ENCODE measurements at regions not wholly inside any gene's neighbourhood (a gene's known extent, or its start where the extent isn't known, plus 50 kb on each side); places are given as distances from the start of the nearest gene placed in this dataset.

GRCh38 chr20:21575981-21576740 is 62.3 kb upstream of the NKX2-2 start:
- no peak for DNase-seq (ENCODE audit: low spot score)
- no peak overlapping the region for H3K4me3 Mint-ChIP-seq
- no peaks in the 10 kb centered on the region for H3K36me3 ChIP-seq
- H3K4me1 ChIP-seq, result no peaks in the 10 kb centered on the region
- no peaks in the 10 kb centered on the region for H3F3A ChIP-seq (ENCODE audit: low read depth)
- no peaks in the 10 kb centered on the region for H4K20me1 ChIP-seq (ENCODE audit: low read depth)
- no peaks in the 10 kb centered on the region for H3K79me2 ChIP-seq (ENCODE audit: low read depth)
- H2AFZ ChIP-seq (replicated peaks), result no peak overlapping the region
- no peaks in the 10 kb centered on the region for H3K9me3 ChIP-seq (ENCODE audit: low read depth)
- no peak overlapping the region for H3K9ac ChIP-seq
- peaks cover 19% of the 10 kb centered on the region for H3K27me3 Mint-ChIP-seq (ENCODE audit: insufficient read depth, low read depth)
- TF ChIP-seq EZH2 (IDR thresholded peaks at IDR 0.05) (no peak), CTCF (IDR thresholded peaks at IDR 0.05) (no peak), EZH2phosphoT487 (IDR thresholded peaks at IDR 0.05) (no peak)
- no peak overlapping the region for H3K27ac ChIP-seq
- H3K4me1 Mint-ChIP-seq, result no peaks in the 10 kb centered on the region
- H3K27ac Mint-ChIP-seq, result no peak overlapping the region
- H3K9me3 Mint-ChIP-seq, result no peaks in the 10 kb centered on the region
- no peak overlapping the region for H3K4me2 ChIP-seq
- no peaks in the 10 kb centered on the region for H3K36me3 Mint-ChIP-seq
- H3K27me3 ChIP-seq, result peaks cover 26% of the 10 kb centered on the region
- H3K4me3 ChIP-seq, result no peak overlapping the region

- no peaks in the 10 kb centered on the region for H3K36me3 Mint-ChIP-seq
- Histone ChIP-seq H3K4me1 (no peaks in the 10 kb centered on the region), H3K4me3 (no peak overlapping the region), H3K27me3 (peaks cover 31% of the 10 kb centered on the region), H3K27ac (no peak overlapping the region), H2AFZ (replicated peaks) (no peak overlapping the region), H4K20me1 (ENCODE audit: low read depth) (no peaks in the 10 kb centered on the region), H3K9ac (no peak overlapping the region), H3K79me2 (ENCODE audit: low read depth) (no peaks in the 10 kb centered on the region), H3K36me3 (no peaks in the 10 kb centered on the region), H3K9me3 (ENCODE audit: low read depth) (no peaks in the 10 kb centered on the region), H3F3A (ENCODE audit: low read depth) (no peaks in the 10 kb centered on the region), H3K4me2 (no peak overlapping the region)
- DNase-seq (ENCODE audit: low spot score), result no peak
- no peaks in the 10 kb centered on the region for H3K4me1 Mint-ChIP-seq
- TF ChIP-seq EZH2phosphoT487 (IDR thresholded peaks at IDR 0.05) (no peak), EZH2 (IDR thresholded peaks at IDR 0.05) (no peak), CTCF (IDR thresholded peaks at IDR 0.05) (no peak)
- peaks cover 13% of the 10 kb centered on the region for H3K27me3 Mint-ChIP-seq (ENCODE audit: insufficient read depth, low read depth)
- H3K9me3 Mint-ChIP-seq, result no peaks in the 10 kb centered on the region
- H3K4me3 Mint-ChIP-seq, result no peak overlapping the region
- H3K27ac Mint-ChIP-seq, result no peak overlapping the region
Measured at GRCh38 chr20:21575167-21575566, 61.3 kb upstream of the NKX2-2 start.

- Histone ChIP-seq H3K9me3 (ENCODE audit: low read depth) (no peaks in the 10 kb centered on the region), H2AFZ (replicated peaks) (no peak overlapping the region), H3K36me3 (no peaks in the 10 kb centered on the region), H3K4me3 (no peak overlapping the region), H3K4me1 (no peaks in the 10 kb centered on the region), H4K20me1 (ENCODE audit: low read depth) (no peaks in the 10 kb centered on the region), H3K27me3 (peaks cover 31% of the 10 kb centered on the region), H3K27ac (no peak overlapping the region), H3K4me2 (no peak overlapping the region), H3K79me2 (ENCODE audit: low read depth) (no peaks in the 10 kb centered on the region), H3K9ac (no peak overlapping the region), H3F3A (ENCODE audit: low read depth) (no peaks in the 10 kb centered on the region)
- H3K4me1 Mint-ChIP-seq, result no peaks in the 10 kb centered on the region
- peaks cover 11% of the 10 kb centered on the region for H3K27me3 Mint-ChIP-seq (ENCODE audit: insufficient read depth, low read depth)
- no peaks in the 10 kb centered on the region for H3K36me3 Mint-ChIP-seq
- H3K4me3 Mint-ChIP-seq, result no peak overlapping the region
- TF ChIP-seq CTCF (IDR thresholded peaks at IDR 0.05) (no peak), EZH2phosphoT487 (IDR thresholded peaks at IDR 0.05) (no peak), EZH2 (IDR thresholded peaks at IDR 0.05) (no peak)
- no peak overlapping the region for H3K27ac Mint-ChIP-seq
- DNase-seq (ENCODE audit: low spot score), result no peak
- H3K9me3 Mint-ChIP-seq, result no peaks in the 10 kb centered on the region
Measured at GRCh38 chr20:21574443-21574842, 60.6 kb upstream of the NKX2-2 start.
